CD8-positive, alpha-beta memory T cell (primary cell): ENCODE measurements at regions not wholly inside any gene's neighbourhood (a gene's known extent, or its start where the extent isn't known, plus 50 kb on each side); places are given as distances from the start of the nearest gene placed in this dataset.

Experiments
- CTCF ChIA-PET: fragments of 350-600 bp; sonication (Branson Sonifier 250); formaldehyde crosslinking; loops from one replicate; lab custom pipeline; 2021; ENCODE audit warnings: antibody characterized with exemption; lab: Charles Lee
- POLR2A ChIA-PET: fragments of 350-600 bp; sonication (Branson Sonifier 250); formaldehyde crosslinking; loops from one replicate; lab custom pipeline; 2021; ENCODE audit warnings: antibody characterized with exemption; lab: Charles Lee
- DNase-seq, 5 donors: peaks; one replicate each; pipeline versions ENCODE4 v3.0.0 to v3.0.0-alpha.2; 2020 to 2022; ENCODE audit warnings: mixed read lengths in 1 of 5
- H3K27ac ChIP-seq: one replicate; pipeline ENCODE4 v1.7.0; 2013; ENCODE audit warnings: low read depth, mild to moderate bottlenecking, low read length, moderate library complexity
- H3K27me3 ChIP-seq: 2 replicates; pipeline ENCODE4 v1.7.0; 2013; ENCODE audit warnings: low read length, mild to moderate bottlenecking; ENCODE audit not compliant: insufficient read depth, poor library complexity, severe bottlenecking
- H3K36me3 ChIP-seq: 2 replicates; pipeline ENCODE4 v1.7.0; 2013; ENCODE audit warnings: mild to moderate bottlenecking, low read length, moderate library complexity; ENCODE audit not compliant: insufficient read depth
- H3K4me1 ChIP-seq: 2 replicates; pipeline ENCODE4 v1.7.0; 2013; ENCODE audit warnings: mild to moderate bottlenecking, low read length, moderate library complexity; ENCODE audit not compliant: insufficient read depth
- H3K4me3 ChIP-seq: 2 replicates; pipeline ENCODE4 v1.7.0; 2013; ENCODE audit warnings: mild to moderate bottlenecking, low read length
- H3K9me3 ChIP-seq: 2 replicates; pipeline ENCODE4 v1.7.0; 2013; ENCODE audit warnings: mild to moderate bottlenecking, low read length
- H3K27ac Mint-ChIP-seq, 8 donors: one replicate each; pipeline ENCODE4 v1.8.0; 2020 to 2021; ENCODE audit warnings: mixed read lengths in 8 of 8, mild to moderate bottlenecking in 6 of 8, inconsistent platforms in 3 of 8, moderate library complexity in 3 of 8
- H3K27me3 Mint-ChIP-seq, 2 donors: one replicate each; pipeline ENCODE4 v1.8.0; 2020 to 2021; ENCODE audit warnings: mixed read lengths in 2 of 2, mild to moderate bottlenecking in 1 of 2, moderate library complexity in 1 of 2
- H3K36me3 Mint-ChIP-seq, 3 donors: one replicate each; pipeline ENCODE4 v1.8.0; 2020 to 2021; ENCODE audit warnings: mixed read lengths in 3 of 3, inconsistent platforms in 1 of 3, mild to moderate bottlenecking in 1 of 3
- H3K4me1 Mint-ChIP-seq, 3 donors: one replicate each; pipeline ENCODE4 v1.8.0; 2020 to 2021; ENCODE audit warnings: mixed read lengths in 3 of 3, inconsistent platforms in 1 of 3, mild to moderate bottlenecking in 1 of 3
- H3K4me3 Mint-ChIP-seq, 7 donors: one replicate each; pipeline ENCODE4 v1.8.0; 2020 to 2021; ENCODE audit warnings: mixed read lengths in 7 of 7, mild to moderate bottlenecking in 6 of 7, moderate library complexity in 4 of 7, inconsistent platforms in 2 of 7
- H3K9me3 Mint-ChIP-seq, 5 donors: one replicate each; pipeline ENCODE4 v1.8.0; 2020 to 2022; ENCODE audit warnings: mixed read lengths in 5 of 5, mild to moderate bottlenecking in 3 of 5, moderate library complexity in 2 of 5, inconsistent platforms in 1 of 5

GRCh38 chr20:11200423-11200822, 526.6 kb upstream of the JAG1 start:
- CTCF ChIA-PET, result no interaction called here

GRCh38 chr20:11204926-11205768, 531.3 kb upstream of the JAG1 start:
- no peaks in the 10 kb centered on the region for H3K4me1 ChIP-seq
- DNase-seq, result no peak
- Mint-ChIP-seq H3K27me3 (peaks cover 0 to 1% of the 10 kb centered on the region in 2 donors), H3K27ac (no peak overlapping the region), H3K36me3 (no peaks in the 10 kb centered on the region), H3K9me3 (peaks cover 0 to 4% (median 0%) of the 10 kb centered on the region in 5 donors), H3K4me3 (no peak overlapping the region), H3K4me1 (no peaks in the 10 kb centered on the region)
- no peaks in the 10 kb centered on the region for H3K27me3 ChIP-seq
- H3K9me3 ChIP-seq, result no peaks in the 10 kb centered on the region
- CTCF ChIA-PET, result no interaction called here
- no peak overlapping the region for H3K4me3 ChIP-seq
- no peak overlapping the region for H3K27ac ChIP-seq
- H3K36me3 ChIP-seq, result no peaks in the 10 kb centered on the region
- POLR2A ChIA-PET, result no interaction called here

More at GRCh38 chr20:11200423-11200822, 526.6 kb upstream of the JAG1 start:
- POLR2A ChIA-PET, result no interaction called here
- no peak overlapping the region for H3K4me3 ChIP-seq
- Mint-ChIP-seq H3K9me3 (peaks cover 0 to 4% (median 2%) of the 10 kb centered on the region in 5 donors), H3K27ac (no peak overlapping the region), H3K4me1 (no peaks in the 10 kb centered on the region), H3K4me3 (no peak overlapping the region), H3K36me3 (no peaks in the 10 kb centered on the region), H3K27me3 (peaks cover 0 to 1% of the 10 kb centered on the region in 2 donors)
- DNase-seq, result no peak
- H3K27me3 ChIP-seq, result no peaks in the 10 kb centered on the region
- no peaks in the 10 kb centered on the region for H3K36me3 ChIP-seq
- H3K4me1 ChIP-seq, result no peaks in the 10 kb centered on the region
- H3K9me3 ChIP-seq, result no peaks in the 10 kb centered on the region
- H3K27ac ChIP-seq, result no peak overlapping the region

DNA sequence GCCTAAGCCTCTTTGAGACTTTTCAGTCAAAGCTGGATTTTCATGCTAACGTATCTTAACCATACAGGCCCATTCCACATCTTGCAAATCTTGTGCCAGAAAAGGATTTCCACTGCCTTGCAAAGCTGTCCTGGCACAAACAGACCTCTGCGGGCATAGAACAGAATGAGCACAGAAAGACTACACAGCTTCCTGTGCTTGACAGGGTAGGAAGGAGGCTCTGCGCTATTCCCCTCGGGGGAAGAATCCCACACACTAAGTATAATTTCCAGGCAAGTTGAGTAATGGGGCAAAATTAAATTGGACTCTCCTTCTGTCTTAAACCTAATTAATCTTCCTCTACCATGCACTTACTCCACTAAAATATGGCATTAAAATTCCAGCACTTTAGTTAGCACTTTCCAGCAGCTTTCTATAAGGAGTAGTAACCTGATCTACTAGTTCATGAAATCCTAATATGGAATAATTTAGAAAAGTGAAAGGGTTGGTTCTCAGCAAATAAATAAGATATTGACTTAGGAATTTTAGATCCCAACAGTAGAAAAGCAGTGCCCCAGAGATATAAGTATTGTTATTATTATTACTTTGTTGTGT, 532.1 kb upstream of the JAG1 start:
- Mint-ChIP-seq H3K9me3 (peaks cover 0 to 4% (median 0%) of the 10 kb centered on the region in 5 donors), H3K27me3 (peaks cover 0 to 1% of the 10 kb centered on the region in 2 donors)

DNA sequence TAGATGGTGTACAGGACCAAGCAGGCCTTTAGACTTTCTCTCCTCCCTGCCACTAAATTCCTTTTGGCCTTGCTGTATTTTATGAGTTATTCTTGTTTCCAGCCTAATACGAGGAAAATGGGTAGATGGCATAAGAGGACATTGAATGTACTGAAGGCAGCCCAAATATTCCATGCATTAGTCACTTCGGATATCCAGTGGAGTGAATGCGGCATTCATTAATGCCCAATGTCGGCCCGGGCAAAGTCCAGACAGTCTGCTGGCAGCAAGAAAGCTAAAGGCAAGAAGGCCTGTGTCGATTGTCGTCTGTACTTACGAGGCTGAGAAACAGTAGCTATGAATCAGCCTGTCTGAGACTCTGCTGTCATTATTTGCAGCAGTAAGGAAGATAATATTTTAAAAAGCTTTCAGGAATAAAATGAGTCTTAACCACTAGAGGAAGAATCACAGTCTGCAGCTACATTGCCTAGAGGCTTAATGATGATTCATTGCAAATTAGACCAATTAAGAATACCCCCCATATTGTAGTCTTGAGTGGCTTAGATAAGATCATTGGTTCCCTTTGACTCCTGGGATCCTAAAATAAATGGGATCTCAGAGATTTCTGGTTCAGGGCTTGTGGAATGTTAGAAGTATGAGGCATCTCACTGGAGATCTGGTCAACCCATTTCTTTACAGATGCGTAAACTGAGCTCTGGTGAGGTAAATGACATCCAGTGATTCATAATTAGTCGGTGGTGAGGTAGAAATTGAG, 534.1 kb upstream of the JAG1 start:
- H3K27me3 Mint-ChIP-seq, result peaks cover 0 to 1% of the 10 kb centered on the region in 2 donors
- H3K36me3 Mint-ChIP-seq, result no peaks in the 10 kb centered on the region
- no peak for DNase-seq
- ChIA-PET POLR2A (no interaction called here), CTCF (no interaction called here)
- Histone ChIP-seq H3K4me1 (no peaks in the 10 kb centered on the region), H3K4me3 (no peak overlapping the region), H3K27ac (no peak overlapping the region), H3K9me3 (no peaks in the 10 kb centered on the region), H3K27me3 (no peaks in the 10 kb centered on the region), H3K36me3 (no peaks in the 10 kb centered on the region)
- no peaks in the 10 kb centered on the region for H3K4me1 Mint-ChIP-seq
- H3K27ac Mint-ChIP-seq, result no peak overlapping the region
- no peak overlapping the region for H3K4me3 Mint-ChIP-seq
- H3K9me3 Mint-ChIP-seq, result peaks cover 0 to 4% (median 0%) of the 10 kb centered on the region in 5 donors

More for the DNA sequence above, 532.1 kb upstream of the JAG1 start:
- Histone ChIP-seq H3K27me3 (no peaks in the 10 kb centered on the region), H3K9me3 (no peaks in the 10 kb centered on the region), H3K27ac (no peak overlapping the region), H3K4me1 (no peaks in the 10 kb centered on the region), H3K4me3 (no peak overlapping the region), H3K36me3 (no peaks in the 10 kb centered on the region)
- no peaks in the 10 kb centered on the region for H3K36me3 Mint-ChIP-seq
- H3K4me1 Mint-ChIP-seq, result no peaks in the 10 kb centered on the region
- ChIA-PET CTCF (no interaction called here), POLR2A (no interaction called here)
- no peak overlapping the region for H3K4me3 Mint-ChIP-seq
- DNase-seq, result no peak
- no peak overlapping the region for H3K27ac Mint-ChIP-seq

DNA sequence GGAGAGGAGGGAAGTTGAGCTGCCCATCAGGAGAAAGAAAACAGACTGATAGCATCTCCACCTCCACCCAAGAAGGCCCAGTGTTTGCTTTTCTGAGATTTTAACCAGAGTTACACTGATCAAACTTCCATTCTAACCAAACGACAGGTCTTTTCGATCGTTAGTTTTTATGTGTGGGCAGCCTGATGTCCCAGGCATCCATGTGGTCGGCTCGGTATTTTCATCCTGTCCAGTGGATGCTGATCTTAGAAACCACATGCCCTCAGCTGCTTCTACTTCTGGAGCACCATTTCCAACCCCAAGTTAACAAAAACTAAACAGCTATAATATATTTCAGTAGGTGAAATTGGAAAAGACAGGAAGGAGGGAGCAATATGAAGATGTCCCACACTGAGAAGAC, 536.8 kb upstream of the JAG1 start:
- Mint-ChIP-seq H3K36me3 (no peaks in the 10 kb centered on the region), H3K9me3 (no peaks in the 10 kb centered on the region), H3K4me1 (no peaks in the 10 kb centered on the region), H3K27ac (no peak overlapping the region), H3K27me3 (peaks cover 0 to 3% of the 10 kb centered on the region in 2 donors), H3K4me3 (no peak overlapping the region)
- Histone ChIP-seq H3K27me3 (no peaks in the 10 kb centered on the region), H3K27ac (no peak overlapping the region), H3K9me3 (no peaks in the 10 kb centered on the region), H3K4me3 (no peak overlapping the region), H3K36me3 (no peaks in the 10 kb centered on the region), H3K4me1 (no peaks in the 10 kb centered on the region)
- no peak for DNase-seq
- CTCF ChIA-PET, result no interaction called here
- POLR2A ChIA-PET, result no interaction called here

- H3K36me3 Mint-ChIP-seq, result no peaks in the 10 kb centered on the region
- H3K9me3 Mint-ChIP-seq, result no peaks in the 10 kb centered on the region
- H3K27me3 Mint-ChIP-seq, result peaks cover 0 to 3% of the 10 kb centered on the region in 2 donors
- Histone ChIP-seq H3K9me3 (no peaks in the 10 kb centered on the region), H3K36me3 (no peaks in the 10 kb centered on the region), H3K27me3 (no peaks in the 10 kb centered on the region), H3K4me1 (no peaks in the 10 kb centered on the region), H3K27ac (no peak overlapping the region), H3K4me3 (no peak overlapping the region)
- no peak overlapping the region for H3K4me3 Mint-ChIP-seq
- H3K27ac Mint-ChIP-seq, result no peak overlapping the region
- no peaks in the 10 kb centered on the region for H3K4me1 Mint-ChIP-seq
- DNase-seq, result no peak
- ChIA-PET POLR2A (no interaction called here), CTCF (no interaction called here)
Observed at GRCh38 chr20:11212272-11212671, 538.5 kb upstream of the JAG1 start.

DNA sequence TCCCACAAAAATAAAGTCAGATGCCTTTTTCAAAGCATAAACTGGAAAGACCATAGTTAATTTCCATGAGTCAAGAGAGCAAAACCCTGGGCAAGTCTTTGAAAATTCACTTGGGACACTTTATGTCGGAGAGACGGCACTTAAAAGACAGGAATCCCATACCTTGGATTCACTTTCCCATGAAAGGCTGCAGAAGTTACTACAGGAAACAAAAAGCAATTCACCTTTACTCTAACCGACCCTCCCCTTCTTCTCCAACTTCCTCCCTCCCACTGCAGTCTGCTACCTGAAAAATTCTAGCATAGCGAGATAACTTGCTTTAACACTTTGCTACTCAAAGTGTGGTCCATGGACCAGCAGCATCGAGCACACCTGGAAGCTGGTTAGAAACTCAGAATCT, 539.1 kb upstream of the JAG1 start:
- no peak overlapping the region for H3K27ac Mint-ChIP-seq
- Histone ChIP-seq H3K27me3 (no peaks in the 10 kb centered on the region), H3K27ac (no peak overlapping the region), H3K36me3 (no peaks in the 10 kb centered on the region), H3K4me1 (no peaks in the 10 kb centered on the region), H3K4me3 (no peak overlapping the region), H3K9me3 (no peaks in the 10 kb centered on the region)
- H3K9me3 Mint-ChIP-seq, result peaks cover 0 to under 1% (median 0%) of the 10 kb centered on the region in 5 donors
- no peaks in the 10 kb centered on the region for H3K36me3 Mint-ChIP-seq
- no peak for DNase-seq
- CTCF ChIA-PET, result no interaction called here
- no peak overlapping the region for H3K4me3 Mint-ChIP-seq
- no peaks in the 10 kb centered on the region for H3K4me1 Mint-ChIP-seq
- peaks cover 0 to 3% of the 10 kb centered on the region in 2 donors for H3K27me3 Mint-ChIP-seq
- POLR2A ChIA-PET, result no interaction called here

DNA sequence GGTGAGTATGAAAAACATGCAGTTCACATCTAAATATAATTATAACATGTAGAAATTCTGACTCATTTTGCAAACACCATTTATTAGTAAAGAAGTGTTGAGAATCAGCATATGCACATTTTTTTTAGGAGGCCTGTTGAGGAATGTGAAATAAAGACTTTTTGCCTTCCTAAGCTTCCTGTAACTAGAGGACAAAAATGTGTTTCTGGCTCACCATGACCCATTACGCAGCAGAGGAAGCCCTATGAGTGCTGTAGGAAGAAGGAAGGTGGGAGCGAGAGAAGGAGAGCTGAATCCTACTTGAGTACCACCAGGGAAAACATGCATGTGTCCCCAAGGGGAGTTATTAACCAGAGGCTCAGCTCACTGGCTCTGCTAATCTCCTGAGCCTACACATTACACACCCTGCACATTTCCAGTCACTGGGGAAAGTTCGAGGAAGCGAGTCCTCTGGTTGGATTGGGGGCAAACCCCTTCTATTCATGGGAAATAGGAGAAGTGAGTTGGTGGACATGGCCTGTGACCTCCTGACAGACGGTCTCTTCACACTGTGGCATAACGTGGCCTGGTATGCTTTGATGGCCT, 540.5 kb upstream of the JAG1 start:
- H3K4me3 Mint-ChIP-seq, result no peak overlapping the region
- Histone ChIP-seq H3K4me1 (no peaks in the 10 kb centered on the region), H3K27me3 (no peaks in the 10 kb centered on the region), H3K9me3 (no peaks in the 10 kb centered on the region), H3K27ac (no peak overlapping the region), H3K4me3 (no peak overlapping the region), H3K36me3 (no peaks in the 10 kb centered on the region)
- DNase-seq, result no peak
- CTCF ChIA-PET, result no interaction called here
- POLR2A ChIA-PET, result no interaction called here
- no peaks in the 10 kb centered on the region for H3K36me3 Mint-ChIP-seq
- H3K4me1 Mint-ChIP-seq, result no peaks in the 10 kb centered on the region
- H3K9me3 Mint-ChIP-seq, result peaks cover 0 to 3% (median 0%) of the 10 kb centered on the region in 5 donors
- H3K27ac Mint-ChIP-seq, result no peak overlapping the region
- H3K27me3 Mint-ChIP-seq, result peaks cover 0 to 1% of the 10 kb centered on the region in 2 donors
